ENCODE measurements at regions not wholly inside any gene's neighbourhood (a gene's known extent, or its start where the extent isn't known, plus 50 kb on each side); places are given as distances from the start of the nearest gene placed in this dataset.
"Not testable (repeated sequence)": the region's sequence is repeated elsewhere in the genome, so short reads cannot be mapped to it uniquely, and the experiment has no call there.

- Histone ChIP-seq H3K27me3 (ENCODE audit: insufficient read depth, low read length) (no peaks in the 10 kb centered on the region), H3K4me1 (ENCODE audit: insufficient read depth, low read length) (no peaks in the 10 kb centered on the region), H3K27ac (ENCODE audit: low read length) (no peak overlapping the region), H3K9ac (ENCODE audit: low read depth, low read length) (no peak overlapping the region), H3K9me3 (ENCODE audit: insufficient read depth, low read depth, low read length) (no peaks in the 10 kb centered on the region), H3K36me3 (ENCODE audit: insufficient read depth, low read depth, low read length) (no peaks in the 10 kb centered on the region), H3K4me3 (ENCODE audit: low read length) (no peak overlapping the region)
Observed at GRCh38 chr13:65411521-65411920, 1818.6 kb downstream of the PCDH9 start.

DNA sequence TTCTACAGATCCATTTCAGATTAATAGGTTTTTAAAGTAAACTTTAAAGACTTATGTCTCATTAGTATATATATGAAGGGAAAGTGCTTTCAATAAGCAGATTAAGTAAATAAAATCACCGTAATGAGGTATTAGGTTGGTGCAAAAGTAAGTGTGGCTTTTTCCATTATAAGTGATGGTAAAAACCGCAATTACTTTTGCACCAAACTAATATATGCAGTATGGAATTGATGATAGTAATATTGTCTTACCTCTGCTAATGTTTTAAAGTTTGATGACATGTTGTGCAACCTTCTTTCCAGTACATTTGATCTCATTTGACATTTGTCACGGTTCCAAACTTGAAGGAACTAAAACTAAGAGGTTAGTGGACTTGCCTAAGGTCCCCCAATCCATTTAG lies 1819.3 kb downstream of the PCDH9 start:
- Histone ChIP-seq H3K9ac (ENCODE audit: low read depth, low read length) (no peak overlapping the region), H3K36me3 (ENCODE audit: insufficient read depth, low read depth, low read length) (no peaks in the 10 kb centered on the region), H3K9me3 (ENCODE audit: insufficient read depth, low read depth, low read length) (no peaks in the 10 kb centered on the region)

GRCh38 chr13:65401315-65401714 lies 1828.8 kb downstream of the PCDH9 start:
- H3K4me1 ChIP-seq (ENCODE audit: insufficient read depth, low read length): no peaks in the 10 kb centered on the region
- no peak overlapping the region for H3K4me3 ChIP-seq (ENCODE audit: low read length)
- H3K27ac ChIP-seq (ENCODE audit: low read length): no peak overlapping the region
- no peaks in the 10 kb centered on the region for H3K36me3 ChIP-seq (ENCODE audit: insufficient read depth, low read depth, low read length)
- no peak overlapping the region for H3K9ac ChIP-seq (ENCODE audit: low read depth, low read length)
- no peaks in the 10 kb centered on the region for H3K9me3 ChIP-seq (ENCODE audit: insufficient read depth, low read depth, low read length)
- no peaks in the 10 kb centered on the region for H3K27me3 ChIP-seq (ENCODE audit: insufficient read depth, low read length)

More for the DNA sequence above, 1819.3 kb downstream of the PCDH9 start:
- no peaks in the 10 kb centered on the region for H3K27me3 ChIP-seq (ENCODE audit: insufficient read depth, low read length)
- H3K27ac ChIP-seq (ENCODE audit: low read length): no peak overlapping the region
- H3K4me3 ChIP-seq (ENCODE audit: low read length): no peak overlapping the region
- no peaks in the 10 kb centered on the region for H3K4me1 ChIP-seq (ENCODE audit: insufficient read depth, low read length)

DNA sequence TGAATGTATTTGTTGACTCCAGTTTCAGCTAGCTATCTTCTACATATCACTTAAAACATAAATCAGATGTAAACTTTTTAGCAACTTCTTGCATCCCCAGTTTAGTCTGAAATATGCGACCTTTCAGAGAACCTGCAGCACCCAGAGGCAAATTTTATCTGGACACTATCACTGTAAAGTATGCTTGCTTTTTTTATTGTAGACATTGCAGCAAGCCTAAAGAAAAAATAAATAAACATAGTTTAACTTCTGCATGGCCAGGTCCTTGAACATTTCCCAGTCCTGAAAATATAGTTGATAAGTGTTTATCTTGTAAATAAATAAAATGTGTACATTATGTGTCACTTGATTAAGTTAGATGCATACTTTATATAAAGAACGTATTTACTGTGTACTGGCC lies 1829.4 kb downstream of the PCDH9 start:
- Histone ChIP-seq H3K36me3 (ENCODE audit: insufficient read depth, low read depth, low read length) (no peaks in the 10 kb centered on the region), H3K27ac (ENCODE audit: low read length) (no peak overlapping the region), H3K9ac (ENCODE audit: low read depth, low read length) (no peak overlapping the region), H3K4me3 (ENCODE audit: low read length) (no peak overlapping the region), H3K27me3 (ENCODE audit: insufficient read depth, low read length) (no peaks in the 10 kb centered on the region), H3K9me3 (ENCODE audit: insufficient read depth, low read depth, low read length) (no peaks in the 10 kb centered on the region), H3K4me1 (ENCODE audit: insufficient read depth, low read length) (no peaks in the 10 kb centered on the region)

DNA sequence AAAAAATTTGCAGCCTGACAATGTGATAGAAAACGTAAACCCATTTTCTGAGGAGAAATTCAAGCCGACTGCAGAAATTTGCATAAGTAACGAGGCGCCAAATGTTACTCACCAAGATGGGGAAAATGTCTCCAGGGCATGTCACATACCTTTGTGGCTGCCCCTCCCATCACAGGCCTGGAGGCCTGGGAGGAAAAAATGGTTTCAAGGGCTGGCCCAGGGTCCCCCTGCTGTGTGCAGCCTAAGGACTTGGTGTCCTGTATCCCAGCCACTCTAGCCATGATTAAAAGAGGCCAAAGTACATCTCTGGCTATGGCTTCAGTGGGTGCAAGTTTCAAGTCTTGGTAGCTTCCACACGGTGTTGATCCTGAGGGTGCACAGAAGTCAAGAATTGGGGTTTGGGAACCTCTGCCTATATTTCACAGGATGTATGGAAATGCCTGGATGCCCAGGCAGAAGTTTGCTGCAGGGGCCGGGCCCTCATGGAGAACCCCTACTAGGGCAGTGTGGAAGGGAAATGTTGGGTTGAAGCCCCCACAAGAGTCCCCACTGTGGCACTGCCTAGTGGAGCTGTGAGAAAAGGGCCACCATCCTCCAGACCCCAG lies 1842.3 kb downstream of the PCDH9 start:
- H3K36me3 ChIP-seq (ENCODE audit: insufficient read depth, low read depth, low read length): no peaks in the 10 kb centered on the region
- no peaks in the 10 kb centered on the region for H3K4me1 ChIP-seq (ENCODE audit: insufficient read depth, low read length)
- no peak overlapping the region for H3K4me3 ChIP-seq (ENCODE audit: low read length)
- no peak overlapping the region for H3K9ac ChIP-seq (ENCODE audit: low read depth, low read length)
- H3K9me3 ChIP-seq (ENCODE audit: insufficient read depth, low read depth, low read length): peaks cover 44% of the 10 kb centered on the region
- no peak overlapping the region for H3K27ac ChIP-seq (ENCODE audit: low read length)
- H3K27me3 ChIP-seq (ENCODE audit: insufficient read depth, low read length): no peaks in the 10 kb centered on the region

- Histone ChIP-seq H3K27ac (ENCODE audit: low read length) (no peak overlapping the region), H3K9ac (ENCODE audit: low read depth, low read length) (no peak overlapping the region), H3K4me3 (ENCODE audit: low read length) (no peak overlapping the region), H3K4me1 (ENCODE audit: insufficient read depth, low read length) (no peaks in the 10 kb centered on the region), H3K36me3 (ENCODE audit: insufficient read depth, low read depth, low read length) (no peaks in the 10 kb centered on the region), H3K9me3 (ENCODE audit: insufficient read depth, low read depth, low read length) (peaks cover 44% of the 10 kb centered on the region), H3K27me3 (ENCODE audit: insufficient read depth, low read length) (no peaks in the 10 kb centered on the region)
Observed at GRCh38 chr13:65378943-65379519, 1851.1 kb downstream of the PCDH9 start.

DNA sequence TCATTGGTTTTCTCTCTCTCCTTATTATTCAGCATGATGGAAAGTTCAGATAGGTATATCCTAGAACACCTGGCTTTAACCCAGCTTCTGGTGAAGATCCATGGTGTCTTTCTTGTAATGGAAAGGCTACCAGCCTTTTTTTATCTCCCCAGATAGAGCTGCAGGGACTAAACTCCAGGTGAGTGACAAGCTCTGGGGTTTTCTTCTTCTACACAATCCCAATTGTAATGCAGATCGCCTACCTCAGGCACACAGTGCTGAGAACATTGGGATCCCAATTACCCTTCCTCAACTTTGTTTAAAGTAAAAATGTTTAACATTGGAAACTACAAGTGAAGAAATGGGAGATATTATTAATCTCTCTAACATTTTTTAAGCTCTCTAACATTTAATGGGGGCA lies 1851.7 kb downstream of the PCDH9 start:
- H3K4me1 ChIP-seq (ENCODE audit: insufficient read depth, low read length): no peaks in the 10 kb centered on the region
- no peak overlapping the region for H3K9ac ChIP-seq (ENCODE audit: low read depth, low read length)
- H3K9me3 ChIP-seq (ENCODE audit: insufficient read depth, low read depth, low read length): peaks cover 41% of the 10 kb centered on the region
- H3K27me3 ChIP-seq (ENCODE audit: insufficient read depth, low read length): no peaks in the 10 kb centered on the region
- no peak overlapping the region for H3K4me3 ChIP-seq (ENCODE audit: low read length)
- H3K36me3 ChIP-seq (ENCODE audit: insufficient read depth, low read depth, low read length): no peaks in the 10 kb centered on the region
- H3K27ac ChIP-seq (ENCODE audit: low read length): no peak overlapping the region

- Histone ChIP-seq H3K9ac (ENCODE audit: low read depth, low read length) (no peak overlapping the region), H3K27me3 (ENCODE audit: insufficient read depth, low read length) (no peaks in the 10 kb centered on the region), H3K4me3 (ENCODE audit: low read length) (no peak overlapping the region)
Observed at GRCh38 chr13:65368832-65369231, 1861.3 kb downstream of the PCDH9 start.

DNA sequence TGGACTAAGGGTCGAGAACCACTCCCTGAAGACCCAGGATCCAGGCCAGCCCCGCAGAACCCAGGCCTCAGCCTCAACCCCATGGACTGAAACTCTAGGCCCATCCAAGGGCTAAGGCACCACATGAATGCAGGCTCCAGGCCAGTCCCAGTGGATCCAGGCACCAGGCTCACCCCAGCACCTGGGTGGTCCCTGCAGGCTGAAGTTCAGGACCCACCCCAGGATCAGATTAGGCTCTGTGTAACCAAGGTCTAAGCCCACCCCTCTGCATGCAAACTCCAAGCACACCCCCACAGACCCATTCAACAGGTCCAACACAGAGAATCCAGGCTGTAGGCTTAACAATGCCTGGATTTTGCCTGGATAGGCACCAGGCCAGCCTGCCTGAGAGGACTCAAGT lies 1876.2 kb downstream of the PCDH9 start:
- no peaks in the 10 kb centered on the region for H3K36me3 ChIP-seq (ENCODE audit: insufficient read depth, low read depth, low read length)
- H3K9me3 ChIP-seq (ENCODE audit: insufficient read depth, low read depth, low read length): no peaks in the 10 kb centered on the region; the same call in 1 of the 2 replicates
- H3K4me3 ChIP-seq (ENCODE audit: low read length): no peak overlapping the region
- no peak overlapping the region for H3K9ac ChIP-seq (ENCODE audit: low read depth, low read length)
- H3K27ac ChIP-seq (ENCODE audit: low read length): no peak overlapping the region
- H3K27me3 ChIP-seq (ENCODE audit: insufficient read depth, low read length): no peaks in the 10 kb centered on the region
- no peaks in the 10 kb centered on the region for H3K4me1 ChIP-seq (ENCODE audit: insufficient read depth, low read length)

More at GRCh38 chr13:65368832-65369231, 1861.3 kb downstream of the PCDH9 start:
- no peaks in the 10 kb centered on the region for H3K9me3 ChIP-seq (ENCODE audit: insufficient read depth, low read depth, low read length)
- no peaks in the 10 kb centered on the region for H3K4me1 ChIP-seq (ENCODE audit: insufficient read depth, low read length)
- H3K36me3 ChIP-seq (ENCODE audit: insufficient read depth, low read depth, low read length): no peaks in the 10 kb centered on the region
- H3K27ac ChIP-seq (ENCODE audit: low read length): no peak overlapping the region

DNA sequence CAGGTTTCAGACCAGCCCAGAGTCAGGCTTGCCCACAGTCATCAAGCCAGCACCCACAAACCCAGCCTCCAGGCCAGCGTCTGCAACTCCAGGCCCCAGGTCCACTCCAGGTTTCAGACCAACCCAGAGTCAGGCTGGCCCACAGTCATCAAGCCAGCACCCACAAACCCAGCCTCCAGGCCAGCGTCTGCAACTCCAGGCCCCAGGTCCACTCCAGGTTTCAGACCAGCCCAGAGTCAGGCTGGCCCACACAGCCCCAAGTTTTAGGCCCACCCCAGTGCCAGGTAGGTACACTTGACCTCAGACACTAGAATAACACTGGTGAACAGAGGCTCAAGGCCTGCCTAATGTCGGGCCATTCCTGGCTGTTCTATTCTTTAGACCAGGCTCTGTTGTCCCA lies 1877.0 kb downstream of the PCDH9 start:
- H3K4me3 ChIP-seq (ENCODE audit: low read length); H3K36me3 ChIP-seq (ENCODE audit: insufficient read depth, low read depth, low read length): not testable (repeated sequence)

DNA sequence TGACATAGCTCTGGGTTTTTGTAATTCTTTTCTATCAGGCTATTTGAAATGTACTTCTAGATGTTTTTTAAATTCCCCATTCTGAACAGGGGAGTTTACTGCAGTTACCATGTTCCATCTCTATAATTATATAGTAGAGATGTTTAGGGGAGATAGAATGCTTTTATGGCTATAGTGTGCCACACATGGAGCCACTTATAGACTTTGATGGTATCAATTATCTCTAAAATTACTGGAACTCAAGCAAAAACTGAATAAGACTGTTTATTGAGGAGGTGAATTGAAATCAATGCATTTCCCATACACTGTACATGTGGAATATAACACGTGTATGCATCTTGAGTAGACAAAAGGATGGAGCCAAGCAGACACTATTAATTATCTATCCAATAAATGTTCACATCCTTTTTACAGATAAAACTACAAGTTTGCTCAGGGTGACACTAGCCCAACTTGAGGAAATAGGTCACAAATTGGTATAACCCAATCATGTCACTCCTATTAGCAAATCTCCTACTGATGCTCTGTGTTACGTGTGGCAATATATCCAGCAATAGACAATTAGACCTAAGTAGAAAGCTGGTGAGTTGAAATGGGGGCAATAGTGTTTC lies 1882.6 kb downstream of the PCDH9 start:
- Histone ChIP-seq H3K9me3 (ENCODE audit: insufficient read depth, low read depth, low read length) (peaks cover 2% of the 10 kb centered on the region; the same call in 1 of the 2 replicates), H3K27ac (ENCODE audit: low read length) (no peak overlapping the region), H3K4me3 (ENCODE audit: low read length) (no peak overlapping the region), H3K4me1 (ENCODE audit: insufficient read depth, low read length) (no peaks in the 10 kb centered on the region), H3K36me3 (ENCODE audit: insufficient read depth, low read depth, low read length) (no peaks in the 10 kb centered on the region), H3K9ac (ENCODE audit: low read depth, low read length) (no peak overlapping the region), H3K27me3 (ENCODE audit: insufficient read depth, low read length) (no peaks in the 10 kb centered on the region)

More for the DNA sequence above, 1877.0 kb downstream of the PCDH9 start:
- not testable (repeated sequence) for H3K4me1 ChIP-seq (ENCODE audit: insufficient read depth, low read length); H3K27ac ChIP-seq (ENCODE audit: low read length); H3K27me3 ChIP-seq (ENCODE audit: insufficient read depth, low read length); H3K9me3 ChIP-seq (ENCODE audit: insufficient read depth, low read depth, low read length); H3K9ac ChIP-seq (ENCODE audit: low read depth, low read length)
